Stimulated activated CD8-positive, alpha-beta memory T cell treated with anti-CD3 and anti-CD28 coated beads, Interleukin-12 subunit alpha, Interleukin-12 subunit beta, amount 100 ng/mL, for 4 hours (primary cell): ENCODE measurements at regions not wholly inside any gene's neighbourhood (a gene's known extent, or its start where the extent isn't known, plus 50 kb on each side); places are given as distances from the start of the nearest gene placed in this dataset.

Source experiments
- DNase-seq: peaks from one replicate; pipeline ENCODE4 v3.0.0-alpha.2; 2020; ENCODE audit warnings: low read depth

- no peak for DNase-seq
Measured at GRCh38 chr6:141451181-141451510, 681.6 kb upstream of the GJE1 start.

- no peak for DNase-seq
Measured at GRCh38 chr6:141445928-141446628, 686.6 kb upstream of the GJE1 start.

- no peak for DNase-seq
Measured at GRCh38 chr6:141443668-141444289, 688.9 kb upstream of the GJE1 start.

GRCh38 chr6:141443032-141443431, 689.7 kb upstream of the GJE1 start:
- DNase-seq = no peak

GRCh38 chr6:141439513-141439912, 693.2 kb upstream of the GJE1 start:
- no peak for DNase-seq

GRCh38 chr6:141437685-141438084, 695.0 kb upstream of the GJE1 start:
- DNase-seq = no peak

- no peak for DNase-seq
Measured at GRCh38 chr6:141437011-141437410, 695.7 kb upstream of the GJE1 start.

- DNase-seq = no peak
Measured at GRCh38 chr6:141426400-141426980, 706.2 kb upstream of the GJE1 start.

GRCh38 chr6:141421378-141421777, 711.3 kb upstream of the GJE1 start:
- no peak for DNase-seq

GRCh38 chr6:141418076-141418475, 714.6 kb upstream of the GJE1 start:
- no peak for DNase-seq

- DNase-seq = no peak
Measured at GRCh38 chr6:141415896-141416295, 716.8 kb upstream of the GJE1 start.

GRCh38 chr6:141413196-141413595, 719.5 kb upstream of the GJE1 start:
- no peak for DNase-seq

- DNase-seq = no peak
Measured at GRCh38 chr6:141406761-141407160, 726.0 kb upstream of the GJE1 start.

GRCh38 chr6:141403827-141404226, 728.9 kb upstream of the GJE1 start:
- DNase-seq = no peak

- no peak for DNase-seq
Measured at GRCh38 chr6:141403103-141403502, 729.6 kb upstream of the GJE1 start.

GRCh38 chr6:141402489-141402888, 730.2 kb upstream of the GJE1 start:
- no peak for DNase-seq

- DNase-seq = no peak
Measured at GRCh38 chr6:141401851-141402250, 730.9 kb upstream of the GJE1 start.

- no peak for DNase-seq
Measured at GRCh38 chr6:141401168-141401567, 731.6 kb upstream of the GJE1 start.

- no peak for DNase-seq
Measured at GRCh38 chr6:141398949-141399348, 733.8 kb upstream of the GJE1 start.

GRCh38 chr6:141395443-141396008, 737.2 kb upstream of the GJE1 start:
- no peak for DNase-seq

GRCh38 chr6:141394565-141395051, 738.1 kb upstream of the GJE1 start:
- DNase-seq = no peak

- no peak for DNase-seq
Measured at GRCh38 chr6:141394125-141394536, 738.6 kb upstream of the GJE1 start.

- DNase-seq = no peak
Measured at GRCh38 chr6:141393405-141394124, 739.2 kb upstream of the GJE1 start.
